ENCODE measurements at regions not wholly inside any gene's neighbourhood (a gene's known extent, or its start where the extent isn't known, plus 50 kb on each side); places are given as distances from the start of the nearest gene placed in this dataset.

- no peaks in the 10 kb centered on the region for H3K27me3 ChIP-seq (replicated peaks; ENCODE audit: insufficient read depth, low read length)
- no peaks in the 10 kb centered on the region for H4K20me1 ChIP-seq (ENCODE audit: insufficient read depth, low read length)
- no peak for TF ChIP-seq EZH2 (optimal IDR thresholded peaks at IDR 0.05; ENCODE audit: low read depth, low read length)
- no peak for TF ChIP-seq CTCF (IDR thresholded peaks at IDR 0.05; ENCODE audit: low read length)
- no peak overlapping the region for H3K9ac ChIP-seq (ENCODE audit: low read length)
- no peaks in the 10 kb centered on the region for H3K36me3 ChIP-seq (replicated peaks; ENCODE audit: insufficient read depth, low read length)
- no peaks in the 10 kb centered on the region for H3F3A ChIP-seq (ENCODE audit: insufficient read depth, low read length)
- DNase-seq = no peak
- H3K79me2 ChIP-seq (ENCODE audit: low read length) = no peaks in the 10 kb centered on the region
- H3K4me2 ChIP-seq (ENCODE audit: low read depth, low read length) = no peak overlapping the region
- H3K4me1 ChIP-seq (ENCODE audit: low read length) = no peaks in the 10 kb centered on the region
- no peaks in the 10 kb centered on the region for H3K9me2 ChIP-seq (replicated peaks; ENCODE audit: insufficient read depth, low read length)
- no peak overlapping the region for H3K4me3 ChIP-seq (ENCODE audit: low read length)
- H2AFZ ChIP-seq (ENCODE audit: low read length) = no peak overlapping the region
- no peaks in the 10 kb centered on the region for H3K9me3 ChIP-seq (replicated peaks; ENCODE audit: insufficient read depth, low read length)
- no peak overlapping the region for H3K27ac ChIP-seq (ENCODE audit: low read length)
Measured at GRCh38 chr3:53970661-53971060, 79.0 kb upstream of the SELENOK start.

GRCh38 chr3:53969086-53969485 lies 77.4 kb upstream of the SELENOK start:
- H3K27ac ChIP-seq (ENCODE audit: low read length) = no peak overlapping the region
- no peaks in the 10 kb centered on the region for H3K36me3 ChIP-seq (replicated peaks; ENCODE audit: insufficient read depth, low read length)
- H3K4me1 ChIP-seq (ENCODE audit: low read length) = no peaks in the 10 kb centered on the region
- H3F3A ChIP-seq (ENCODE audit: insufficient read depth, low read length) = no peaks in the 10 kb centered on the region
- TF ChIP-seq CTCF (IDR thresholded peaks at IDR 0.05; ENCODE audit: low read length) (no peak), EZH2 (optimal IDR thresholded peaks at IDR 0.05; ENCODE audit: low read depth, low read length) (no peak), EZH2phosphoT487 (IDR thresholded peaks at IDR 0.05; ENCODE audit: low read length) (no peak)
- no peak overlapping the region for H2AFZ ChIP-seq (ENCODE audit: low read length)
- H4K20me1 ChIP-seq (ENCODE audit: insufficient read depth, low read length) = no peaks in the 10 kb centered on the region
- no peak overlapping the region for H3K4me3 ChIP-seq (ENCODE audit: low read length)
- no peaks in the 10 kb centered on the region for H3K9me2 ChIP-seq (replicated peaks; ENCODE audit: insufficient read depth, low read length)
- no peak overlapping the region for H3K9ac ChIP-seq (ENCODE audit: low read length)
- H3K79me2 ChIP-seq (ENCODE audit: low read length) = no peaks in the 10 kb centered on the region
- H3K27me3 ChIP-seq (replicated peaks; ENCODE audit: insufficient read depth, low read length) = no peaks in the 10 kb centered on the region
- H3K9me3 ChIP-seq (replicated peaks; ENCODE audit: insufficient read depth, low read length) = no peaks in the 10 kb centered on the region
- no peak overlapping the region for H3K4me2 ChIP-seq (ENCODE audit: low read depth, low read length)
- no peak for DNase-seq

- Histone ChIP-seq H3K4me2 (ENCODE audit: low read depth, low read length) (no peak overlapping the region), H3K4me3 (ENCODE audit: low read length) (no peak overlapping the region), H2AFZ (ENCODE audit: low read length) (no peak overlapping the region), H3K9me3 (replicated peaks; ENCODE audit: insufficient read depth, low read length) (no peaks in the 10 kb centered on the region), H3K36me3 (replicated peaks; ENCODE audit: insufficient read depth, low read length) (no peaks in the 10 kb centered on the region), H3K27me3 (replicated peaks; ENCODE audit: insufficient read depth, low read length) (no peaks in the 10 kb centered on the region), H3K9ac (ENCODE audit: low read length) (no peak overlapping the region), H3K9me2 (replicated peaks; ENCODE audit: insufficient read depth, low read length) (no peaks in the 10 kb centered on the region), H3F3A (ENCODE audit: insufficient read depth, low read length) (no peaks in the 10 kb centered on the region), H4K20me1 (ENCODE audit: insufficient read depth, low read length) (no peaks in the 10 kb centered on the region), H3K4me1 (ENCODE audit: low read length) (no peaks in the 10 kb centered on the region), H3K79me2 (ENCODE audit: low read length) (no peaks in the 10 kb centered on the region), H3K27ac (ENCODE audit: low read length) (no peak overlapping the region)
- TF ChIP-seq CTCF (IDR thresholded peaks at IDR 0.05; ENCODE audit: low read length) (no peak), EZH2phosphoT487 (IDR thresholded peaks at IDR 0.05; ENCODE audit: low read length) (no peak), EZH2 (optimal IDR thresholded peaks at IDR 0.05; ENCODE audit: low read depth, low read length) (no peak)
- DNase-seq = no peak
Measured at GRCh38 chr3:53965291-53965690, 73.6 kb upstream of the SELENOK start.

Data from MM.1S (cell line).